ENCODE measurements at regions not wholly inside any gene's neighbourhood (a gene's known extent, or its start where the extent isn't known, plus 50 kb on each side); places are given as distances from the start of the nearest gene placed in this dataset.

DNA sequence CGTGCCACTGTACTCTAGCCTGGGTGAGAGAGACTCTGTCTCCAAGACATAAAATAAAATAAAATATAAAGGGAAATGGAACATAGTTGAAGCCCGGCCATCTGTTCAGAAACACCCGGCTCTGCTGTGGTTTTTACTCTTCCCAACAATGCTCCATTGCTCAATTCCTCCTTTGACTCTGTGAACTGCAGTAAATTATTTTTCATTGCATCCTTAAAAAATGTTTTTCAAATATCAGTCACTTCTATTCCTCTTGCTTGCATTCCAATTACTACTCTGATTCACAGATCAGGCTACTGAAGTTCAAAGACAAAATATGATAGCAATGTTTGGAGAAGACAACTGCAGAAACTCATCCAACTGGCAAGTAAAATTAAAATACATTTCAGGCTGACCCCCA is 983.0 kb downstream of the SORCS1 start:
- TF ChIP-seq YY1 (IDR thresholded peaks at IDR 0.05; ENCODE audit: insufficient read depth, insufficient read length): no peak
- TF ChIP-seq SUZ12 (IDR thresholded peaks at IDR 0.05; ENCODE audit: extremely low read depth, insufficient read depth, insufficient read length): no peak

All from NT2/D1 (cell line).